ENCODE measurements at regions not wholly inside any gene's neighbourhood (a gene's known extent, or its start where the extent isn't known, plus 50 kb on each side); places are given as distances from the start of the nearest gene placed in this dataset.

- Histone ChIP-seq H2BK5ac (ENCODE audit: low read depth, low read length) (no peak overlapping the region), H3K56ac (replicated peaks; ENCODE audit: insufficient read length, low read depth, low read length) (no peak overlapping the region), H4K5ac (ENCODE audit: insufficient read length, low read depth, low read length) (no peak overlapping the region), H3K4ac (replicated peaks; ENCODE audit: insufficient read length, low read depth, low read length) (no peak overlapping the region), H3K14ac (ENCODE audit: insufficient read length) (no peak overlapping the region), H3K36me3 (ENCODE audit: control insufficient read depth in 2 of 4, insufficient read depth in 4 of 4, low read length in 3 of 4) (no peaks in the 10 kb centered on the region), H2BK15ac (ENCODE audit: low read length) (no peak overlapping the region), H3K4me3 (ENCODE audit: extremely low read depth in 1 of 4, insufficient read depth in 2 of 4, low read depth in 3 of 4, low read length in 4 of 4) (no peak overlapping the region), H3K9ac (replicated peaks in 1 of 4; ENCODE audit: extremely low read depth in 1 of 4, low read depth in 3 of 4, low read length in 3 of 4) (no peak overlapping the region), H3K4me1 (replicated peaks in 1 of 4; ENCODE audit: control insufficient read depth in 3 of 4, insufficient read depth in 4 of 4, low read length in 3 of 4) (no peaks in the 10 kb centered on the region), H2BK12ac (ENCODE audit: low read depth, low read length) (no peak overlapping the region), H3K27ac (ENCODE audit: low read depth, low read length) (no peak overlapping the region), H2AK5ac (ENCODE audit: low read depth, low read length) (no peak overlapping the region), H3K27me3 (replicated peaks in 1 of 4; ENCODE audit: control insufficient read depth in 3 of 4, extremely low read depth in 1 of 4, insufficient read depth in 3 of 4, low read length in 3 of 4) (no peaks in the 10 kb centered on the region), H4K8ac (ENCODE audit: extremely low read depth, insufficient read depth, low read length) (no peak overlapping the region), H2BK120ac (replicated peaks; ENCODE audit: low read depth, low read length) (no peak overlapping the region), H4K91ac (replicated peaks; ENCODE audit: insufficient read length, low read length) (no peak overlapping the region), H3K4me2 (ENCODE audit: insufficient read depth in 1 of 2, low read depth in 2 of 2, low read length in 2 of 2) (no peak overlapping the region), H2BK20ac (ENCODE audit: low read length) (no peak overlapping the region), H2AFZ (ENCODE audit: low read length) (no peak overlapping the region), H4K20me1 (replicated peaks in 1 of 2; ENCODE audit: control insufficient read depth in 1 of 2, insufficient read depth in 2 of 2, low read length in 2 of 2) (no peaks in the 10 kb centered on the region), H3K18ac (ENCODE audit: extremely low read depth, low read length) (no peak overlapping the region), H3K23ac (ENCODE audit: insufficient read length) (no peak overlapping the region), H3K79me2 (ENCODE audit: control insufficient read depth in 1 of 2, insufficient read depth in 2 of 2, low read length in 2 of 2) (no peaks in the 10 kb centered on the region), H3K79me1 (ENCODE audit: low read depth, low read length) (no peaks in the 10 kb centered on the region), H3K9me3 (ENCODE audit: insufficient read depth in 2 of 2, low read depth in 1 of 2, low read length in 1 of 2) (no peaks in the 10 kb centered on the region), H3K23me2 (ENCODE audit: low read depth, low read length) (no peaks in the 10 kb centered on the region; the same call in 1 of the 2 replicates)
- DNase-seq (ENCODE audit: low read depth in 1 of 2, low spot score in 2 of 2), result no peak
- CTCF ChIA-PET (ENCODE audit: partially characterized antibody), result interaction anchor here (4.4 kb wide), 1 partner anchor 15 kb away, joined by 23 read pairs; no protein-coding TSS in a partner anchor
- no peak for FAIRE-seq
- POLR2A ChIA-PET (ENCODE audit: partially characterized antibody), result no interaction called here
- WGBS, 2 experiments (ENCODE audit: extremely low coverage in 1 of 2, insufficient coverage in 1 of 2, insufficient read length in 1 of 2, insufficient replicate concordance in 2 of 2, low coverage in 1 of 2, low lambda C conversion rate in 2 of 2, missing lambda C conversion rate in 1 of 2), result 86% methylated on average over 10 of the region's 11 CpGs; no CpG with 5 or more reads in 1 of the 2 experiments
- TF ChIP-seq NRF1 (IDR thresholded peaks at IDR 0.05; ENCODE audit: low read depth, low read length) (no peak), GTF2F1 (IDR thresholded peaks at IDR 0.05; ENCODE audit: borderline replicate concordance, low read depth, low read length) (no peak), POLR2AphosphoS5 (IDR thresholded peaks at IDR 0.05; ENCODE audit: low read depth, low read length) (no peak), HDAC2 (IDR thresholded peaks at IDR 0.05; ENCODE audit: borderline replicate concordance in 1 of 2, low read depth in 2 of 2, low read length in 2 of 2) (no peak), ASH2L (IDR thresholded peaks at IDR 0.05; ENCODE audit: low read length) (no peak), POLR2A (IDR thresholded peaks at IDR 0.05; ENCODE audit: control extremely low read depth in 1 of 2, low read depth in 2 of 2, low read length in 2 of 2) (no peak), SP2 (IDR thresholded peaks at IDR 0.05; ENCODE audit: low read length) (no peak), JUN (IDR thresholded peaks at IDR 0.05; ENCODE audit: low read depth, low read length) (no peak), KDM4A (IDR thresholded peaks at IDR 0.05; ENCODE audit: low read depth, low read length, severe bottlenecking) (no peak), E2F6 (IDR thresholded peaks at IDR 0.05) (no peak), TAF1 (IDR thresholded peaks at IDR 0.05; ENCODE audit: low read depth, low read length) (no peak), USF2 (IDR thresholded peaks at IDR 0.05; ENCODE audit: low read length) (no peak), RNF2 (IDR thresholded peaks at IDR 0.05; ENCODE audit: borderline replicate concordance, low read depth, low read length, missing control alignments, poor library complexity, severe bottlenecking) (no peak), JUND (IDR thresholded peaks at IDR 0.05; ENCODE audit: low read length) (no peak)
Observed at GRCh38 chr7:135817583-135817982, 69.0 kb upstream of the FAM180A start.

All from H1 (cell line).